ENCODE measurements at regions not wholly inside any gene's neighbourhood (a gene's known extent, or its start where the extent isn't known, plus 50 kb on each side); places are given as distances from the start of the nearest gene placed in this dataset.
"Not testable (repeated sequence)": the region's sequence is repeated elsewhere in the genome, so short reads cannot be mapped to it uniquely, and the experiment has no call there.

GRCh38 chr5:104952876-104953275 lies 1390.3 kb upstream of the NUDT12 start:
- DNase-seq = no peak

- no peak for DNase-seq
Observed at GRCh38 chr5:104951829-104952228, 1389.2 kb upstream of the NUDT12 start.

GRCh38 chr5:104947076-104947475 lies 1384.5 kb upstream of the NUDT12 start:
- no peak for DNase-seq

- DNase-seq = no peak
Observed at GRCh38 chr5:104942735-104943134, 1380.1 kb upstream of the NUDT12 start.

- DNase-seq = no peak
Observed at GRCh38 chr5:104941030-104941645, 1378.5 kb upstream of the NUDT12 start.

- DNase-seq = no peak
Observed at GRCh38 chr5:104937598-104937997, 1375.0 kb upstream of the NUDT12 start.

- no peak for DNase-seq
Observed at GRCh38 chr5:104932431-104932830, 1369.8 kb upstream of the NUDT12 start.

GRCh38 chr5:104928906-104929520 lies 1366.4 kb upstream of the NUDT12 start:
- DNase-seq = no peak

GRCh38 chr5:104915226-104915625 lies 1352.6 kb upstream of the NUDT12 start:
- DNase-seq = no peak

GRCh38 chr5:104914536-104915070 lies 1352.0 kb upstream of the NUDT12 start:
- no peak for DNase-seq

GRCh38 chr5:104913841-104914281 lies 1351.3 kb upstream of the NUDT12 start:
- DNase-seq = no peak

- DNase-seq = no peak
Observed at GRCh38 chr5:104909803-104910202, 1347.2 kb upstream of the NUDT12 start.

GRCh38 chr5:104904561-104904960 lies 1342.0 kb upstream of the NUDT12 start:
- DNase-seq = no peak

- no peak for DNase-seq
Observed at GRCh38 chr5:104903941-104904340, 1341.4 kb upstream of the NUDT12 start.

GRCh38 chr5:104891596-104891995 lies 1329.0 kb upstream of the NUDT12 start:
- peak in 1 of 58 donors; percentile 2 for DNase-seq

- DNase-seq = no peak
Observed at GRCh38 chr5:104890767-104891166, 1328.2 kb upstream of the NUDT12 start.

GRCh38 chr5:104859437-104859836 lies 1296.8 kb upstream of the NUDT12 start:
- DNase-seq = no peak

- not testable (repeated sequence) for DNase-seq
Observed at GRCh38 chr5:104852099-104852498, 1289.5 kb upstream of the NUDT12 start.

- DNase-seq = no peak
Observed at GRCh38 chr5:104845541-104845940, 1283.0 kb upstream of the NUDT12 start.

- no peak for DNase-seq
Observed at GRCh38 chr5:104843822-104844221, 1281.2 kb upstream of the NUDT12 start.

- DNase-seq = no peak
Observed at GRCh38 chr5:104840284-104840683, 1277.7 kb upstream of the NUDT12 start.

GRCh38 chr5:104831515-104831914 lies 1268.9 kb upstream of the NUDT12 start:
- not testable (repeated sequence) for DNase-seq

GRCh38 chr5:104821606-104822005 lies 1259.0 kb upstream of the NUDT12 start:
- DNase-seq = no peak

All from anterior cingulate cortex (tissue), 58 donors.